PC-3 (cell line): ENCODE measurements at regions not wholly inside any gene's neighbourhood (a gene's known extent, or its start where the extent isn't known, plus 50 kb on each side); places are given as distances from the start of the nearest gene placed in this dataset.

Experiments used
- ATAC-seq: fragments of 200-7000 bp; cut with Tn5 transposase; 2 replicates; pipeline ENCODE4 v1.9.1; 2020; ENCODE audit warnings: mild to moderate bottlenecking, moderate library complexity
- BruUV-seq: library from RNA; stranded (reverse); fragments of 400-500 nt; replicated peaks from 2 replicates; lab custom pipeline; 2021; lab: Mats Ljungman, UMichigan
- CTCF ChIA-PET: fragments of 300-600 bp; sonication (Branson Sonifier 250); formaldehyde crosslinking; loops from one replicate; lab custom pipeline; 2022; ENCODE audit warnings: antibody characterized with exemption; lab: Charles Lee
- POLR2A ChIA-PET: fragments of 300-600 bp; sonication (Branson Sonifier 250); formaldehyde crosslinking; loops from one replicate; lab custom pipeline; 2022; ENCODE audit warnings: antibody characterized with exemption; ENCODE audit not compliant: unreplicated experiment; lab: Charles Lee
- DNase-seq: peaks from one replicate; pipeline ENCODE4 v3.0.0-alpha.2; 2015
- H2AFZ ChIP-seq: fragments of 300-600 bp; sonication (generic); 2 replicates; pipeline ENCODE4 v1.6.0; 2016; ENCODE audit warnings: antibody characterized with exemption, low read length
- H3F3A ChIP-seq: fragments of 300-600 bp; sonication (generic); one replicate; pipeline ENCODE4 v1.6.0; 2017; ENCODE audit warnings: antibody characterized with exemption, low read length, control low read depth, mild to moderate bottlenecking; ENCODE audit not compliant: unreplicated experiment
- H3K27ac ChIP-seq: fragments of 300-600 bp; sonication (generic); 2 replicates; pipeline ENCODE4 v1.5.1; 2016; ENCODE audit warnings: mild to moderate bottlenecking, low read length
- H3K27me3 ChIP-seq: fragments of 300-600 bp; sonication (generic); 2 replicates; pipeline ENCODE4 v1.6.1; 2016; ENCODE audit warnings: low read length, mixed read lengths
- H3K36me3 ChIP-seq: fragments of 300-600 bp; sonication (generic); 2 replicates; pipeline ENCODE4 v1.6.1; 2016; ENCODE audit warnings: low read depth, mixed run types, low read length, mixed read lengths
- H3K4me1 ChIP-seq: fragments of 300-600 bp; sonication (generic); 2 replicates; pipeline ENCODE4 v1.5.1; 2016; ENCODE audit warnings: low read length; ENCODE audit not compliant: insufficient read depth
- H3K4me2 ChIP-seq: fragments of 300-600 bp; sonication (generic); 2 replicates; pipeline ENCODE4 v1.6.0; 2016; ENCODE audit warnings: low read length
- H3K4me3 ChIP-seq: fragments of 300-600 bp; sonication (generic); 2 replicates; pipeline ENCODE4 v1.5.1; 2016; ENCODE audit warnings: mild to moderate bottlenecking, low read length, mixed read lengths
- H3K79me2 ChIP-seq: fragments of 300-600 bp; sonication (generic); 2 replicates; pipeline ENCODE4 v1.6.1; 2017; ENCODE audit warnings: low read length, mixed read lengths
- H3K9ac ChIP-seq: fragments of 300-600 bp; sonication (generic); 2 replicates; pipeline ENCODE4 v1.6.0; 2016; ENCODE audit warnings: mild to moderate bottlenecking, low read length
- H3K9me2 ChIP-seq: fragments of 300-600 bp; sonication (generic); replicated peaks from 2 replicates; pipeline ENCODE4 v1.6.1; 2016; ENCODE audit warnings: mixed run types, low read length, mixed read lengths
- H3K9me3 ChIP-seq: fragments of 300-600 bp; sonication (generic); 2 replicates; pipeline ENCODE4 v1.6.1; 2016; ENCODE audit warnings: low read length, mixed read lengths
- H4K20me1 ChIP-seq: fragments of 300-600 bp; sonication (generic); 2 replicates; pipeline ENCODE4 v1.6.1; 2016; ENCODE audit warnings: low read length, mixed read lengths
- CTCF ChIP-seq: fragments of 300-600 bp; sonication (generic); conservative IDR thresholded peaks from 2 replicates; pipeline ENCODE4 v1.5.1; 2017; ENCODE audit warnings: antibody characterized with exemption, low read depth, mild to moderate bottlenecking, low read length
- EZH2 ChIP-seq: fragments of 300-600 bp; sonication (generic); IDR thresholded peaks from one replicate; pipeline ENCODE4 v1.6.1; 2017; ENCODE audit warnings: antibody characterized with exemption, mild to moderate bottlenecking, low read length; ENCODE audit not compliant: unreplicated experiment
- EZH2phosphoT487 ChIP-seq: fragments of 300-600 bp; sonication (generic); IDR thresholded peaks from 2 replicates; pipeline ENCODE4 v1.6.1; 2018; ENCODE audit warnings: mild to moderate bottlenecking, antibody characterized with exemption, low read length, borderline replicate concordance
- intact Hi-C: fragments of 100-400 bp; cut with micrococcal nuclease; formaldehyde crosslinking; loops from 2 replicates; pipeline ENCODE4 v1.9.0; 2023

- peak; percentile 29; the same call in 1 of the 2 replicates for TF ChIP-seq CTCF
- no peak for TF ChIP-seq EZH2
- no peak for TF ChIP-seq EZH2phosphoT487
- Histone ChIP-seq H3K36me3 (no peaks in the 10 kb centered on the region), H3F3A (no peaks in the 10 kb centered on the region), H3K9ac (no peak overlapping the region), H3K4me2 (no peak overlapping the region), H3K4me3 (no peak overlapping the region), H4K20me1 (no peaks in the 10 kb centered on the region), H3K27me3 (no peaks in the 10 kb centered on the region), H3K9me3 (no peaks in the 10 kb centered on the region), H3K27ac (no peak overlapping the region), H2AFZ (no peak overlapping the region), H3K4me1 (no peaks in the 10 kb centered on the region), H3K9me2 (no peaks in the 10 kb centered on the region), H3K79me2 (no peaks in the 10 kb centered on the region)
- ATAC-seq: no peak
- intact Hi-C loops: loop anchor here (2.0 to 10.0 kb wide), 3 partner anchors 274 to 1482 kb away; no protein-coding TSS in a partner anchor
- ChIA-PET CTCF (no interaction called here), POLR2A (no interaction called here)
- DNase-seq: peak; percentile 26
- BruUV-seq: no TSS peak
Measured at GRCh38 chr9:29208670-29209069, 1635.4 kb upstream of the C9orf72 start.

- no peaks in the 10 kb centered on the region for H3K4me1 ChIP-seq
- no peak overlapping the region for H3K4me3 ChIP-seq
- H3K27ac ChIP-seq: no peak overlapping the region
- intact Hi-C loops: loop anchor here (2.0 to 10.0 kb wide), 6 partner anchors 133 to 1483 kb away; no protein-coding TSS in a partner anchor
- H3K4me2 ChIP-seq: no peak overlapping the region
- H3K9me2 ChIP-seq: no peaks in the 10 kb centered on the region
- DNase-seq (no peak), ATAC-seq (no peak)
- POLR2A ChIA-PET: no interaction called here
- no peak overlapping the region for H2AFZ ChIP-seq
- H3K9ac ChIP-seq: no peak overlapping the region
- TF ChIP-seq EZH2 (no peak), CTCF (0 out of 2 replicates have a peak, but pooled peaks have one; percentile 8)
- H3K36me3 ChIP-seq: no peaks in the 10 kb centered on the region
- H3F3A ChIP-seq: no peaks in the 10 kb centered on the region
- H4K20me1 ChIP-seq: no peaks in the 10 kb centered on the region
- H3K79me2 ChIP-seq: no peaks in the 10 kb centered on the region
- CTCF ChIA-PET: no interaction called here
- H3K9me3 ChIP-seq: no peaks in the 10 kb centered on the region
- no TSS peak for BruUV-seq
- no peaks in the 10 kb centered on the region for H3K27me3 ChIP-seq
Measured at GRCh38 chr9:29209748-29210291, 1636.5 kb upstream of the C9orf72 start.

GRCh38 chr9:29211003-29211579, 1637.8 kb upstream of the C9orf72 start:
- no peak overlapping the region for H3K27ac ChIP-seq
- H3K9me3 ChIP-seq: no peaks in the 10 kb centered on the region
- ChIA-PET CTCF (no interaction called here), POLR2A (no interaction called here)
- ATAC-seq (no peak), DNase-seq (no peak)
- no peaks in the 10 kb centered on the region for H3K9me2 ChIP-seq
- H3K36me3 ChIP-seq: no peaks in the 10 kb centered on the region
- H3K4me1 ChIP-seq: no peaks in the 10 kb centered on the region
- H3K4me2 ChIP-seq: peak overlapping the region; percentile 25
- H3K4me3 ChIP-seq: no peak overlapping the region
- no peaks in the 10 kb centered on the region for H4K20me1 ChIP-seq
- no peaks in the 10 kb centered on the region for H3K27me3 ChIP-seq
- intact Hi-C loops: loop anchor here (5.0 to 10.0 kb wide), 3 partner anchors 134 to 234 kb away; no protein-coding TSS in a partner anchor
- H2AFZ ChIP-seq: no peak overlapping the region
- TF ChIP-seq EZH2phosphoT487 (no peak), CTCF (no peak), EZH2 (no peak)
- no peak overlapping the region for H3K9ac ChIP-seq
- no peaks in the 10 kb centered on the region for H3F3A ChIP-seq
- no peaks in the 10 kb centered on the region for H3K79me2 ChIP-seq
- BruUV-seq: TSS peak; percentile 7
